ENCODE measurements at regions not wholly inside any gene's neighbourhood (a gene's known extent, or its start where the extent isn't known, plus 50 kb on each side); places are given as distances from the start of the nearest gene placed in this dataset.

GRCh38 chr5:36441280-36441679 lies 139.6 kb upstream of the RANBP3L start:
- TF ChIP-seq POLR2A (IDR thresholded peaks at IDR 0.05; ENCODE audit: low read length) (no peak), GATA1 (IDR thresholded peaks at IDR 0.05; ENCODE audit: low read depth, low read length) (no peak)
